Testis (tissue), 2 donors: ENCODE measurements at regions not wholly inside any gene's neighbourhood (a gene's known extent, or its start where the extent isn't known, plus 50 kb on each side); places are given as distances from the start of the nearest gene placed in this dataset.

Experiments used
- DNase-seq: peaks from one replicate; pipeline ENCODE4 v3.0.0-alpha.2; 2019
- H3K27ac ChIP-seq, 2 donors: fragments of 200-600 bp; sonication (generic); one replicate each; pipeline ENCODE4 v1.5.1; 2019
- H3K27me3 ChIP-seq: fragments of 200-600 bp; sonication (generic); one replicate; pipeline ENCODE4 v1.5.1; 2019
- H3K36me3 ChIP-seq: fragments of 200-600 bp; sonication (generic); one replicate; pipeline ENCODE4 v1.5.1; 2017; ENCODE audit warnings: low read depth; ENCODE audit errors: missing control alignments
- H3K4me1 ChIP-seq: fragments of 200-600 bp; sonication (generic); one replicate; pipeline ENCODE4 v1.5.1; 2019
- H3K4me3 ChIP-seq, 2 donors: fragments of 200-600 bp; sonication (generic); one replicate each; pipeline ENCODE4 v1.5.1; 2017 to 2019
- H3K9me3 ChIP-seq: fragments of 200-600 bp; sonication (generic); one replicate; pipeline ENCODE4 v1.5.1; 2017
- CTCF ChIP-seq, 3 experiments: fragments of 450-650 bp in 2 of 3; fragments of 200-600 bp in 1 of 3; sonication (generic) in 1 of 3; IDR thresholded peaks; one replicate each; pipeline ENCODE4 v1.5.1; 2016 to 2019; ENCODE audit warnings: antibody characterized with exemption in 3 of 3, mild to moderate bottlenecking in 2 of 3, moderate library complexity in 1 of 3
- POLR2A ChIP-seq: fragments of 450-650 bp; IDR thresholded peaks from one replicate; pipeline ENCODE4 v1.6.1; 2017; ENCODE audit warnings: antibody characterized with exemption, mild to moderate bottlenecking, moderate library complexity
- WGBS, 2 donors: methylation state at CpG; one replicate each; pipeline ENCODE4 v1.1.5; 2018; 5-methylcytosine and 5-hydroxymethylcytosine counted together
- intact Hi-C: fragments of 100-400 bp; cut with DNase I; formaldehyde crosslinking; loops from one replicate; pipeline ENCODE4 v1.15.1; 2023; ENCODE audit warnings: low total_unique reads

GRCh38 chr15:81858586-81858985, 187.2 kb downstream of the MEX3B start:
- WGBS, 2 donors = 40 to 51% methylated on average over 3 of the region's 3 CpGs
- no peak for TF ChIP-seq POLR2A
- no peak for TF ChIP-seq CTCF (IDR thresholded peaks at IDR 0.05)
- no peak for DNase-seq
- Histone ChIP-seq H3K4me1 (no peaks in the 10 kb centered on the region), H3K9me3 (no peaks in the 10 kb centered on the region), H3K4me3 (no peak overlapping the region), H3K36me3 (no peaks in the 10 kb centered on the region), H3K27ac (no peak overlapping the region), H3K27me3 (no peaks in the 10 kb centered on the region)
- intact Hi-C loops = no loop called here

- no peaks in the 10 kb centered on the region for H3K36me3 ChIP-seq
- intact Hi-C loops = no loop called here
- WGBS, 2 donors = 89 to 92% methylated on average over 6 of the region's 6 CpGs
- H3K27me3 ChIP-seq = no peaks in the 10 kb centered on the region
- H3K4me1 ChIP-seq = no peaks in the 10 kb centered on the region
- DNase-seq = no peak
- no peak overlapping the region for H3K27ac ChIP-seq
- no peak for TF ChIP-seq POLR2A
- TF ChIP-seq CTCF (IDR thresholded peaks at IDR 0.05) = no peak
- H3K9me3 ChIP-seq = no peaks in the 10 kb centered on the region
- no peak overlapping the region for H3K4me3 ChIP-seq
Measured at GRCh38 chr15:81858136-81858535, 187.7 kb downstream of the MEX3B start.

- TF ChIP-seq CTCF (IDR thresholded peaks at IDR 0.05) (no peak), POLR2A (no peak)
- Histone ChIP-seq H3K27me3 (no peaks in the 10 kb centered on the region), H3K4me3 (no peak overlapping the region), H3K27ac (no peak overlapping the region), H3K9me3 (no peaks in the 10 kb centered on the region), H3K4me1 (no peaks in the 10 kb centered on the region), H3K36me3 (no peaks in the 10 kb centered on the region)
- no peak for DNase-seq
- intact Hi-C loops = no loop called here
Measured at GRCh38 chr15:81856634-81857026, 189.2 kb downstream of the MEX3B start.

GRCh38 chr15:81856001-81856633, 189.7 kb downstream of the MEX3B start:
- TF ChIP-seq CTCF (IDR thresholded peaks at IDR 0.05) (no peak), POLR2A (no peak)
- H3K9me3 ChIP-seq = no peaks in the 10 kb centered on the region
- WGBS, 2 donors = 75 to 84% methylated on average over 10 of the region's 10 CpGs
- no peak for DNase-seq
- H3K36me3 ChIP-seq = no peaks in the 10 kb centered on the region
- H3K4me1 ChIP-seq = no peaks in the 10 kb centered on the region
- no peaks in the 10 kb centered on the region for H3K27me3 ChIP-seq
- H3K27ac ChIP-seq = no peak overlapping the region
- intact Hi-C loops = no loop called here
- H3K4me3 ChIP-seq = no peak overlapping the region

GRCh38 chr15:81853150-81853748, 192.6 kb downstream of the MEX3B start:
- Histone ChIP-seq H3K4me3 (no peak overlapping the region), H3K27ac (no peak overlapping the region), H3K36me3 (no peaks in the 10 kb centered on the region), H3K27me3 (no peaks in the 10 kb centered on the region), H3K4me1 (no peaks in the 10 kb centered on the region), H3K9me3 (no peaks in the 10 kb centered on the region)
- intact Hi-C loops = no loop called here
- 81 to 88% methylated on average over 3 of the region's 3 CpGs for WGBS, 2 donors
- TF ChIP-seq POLR2A (no peak), CTCF (IDR thresholded peaks at IDR 0.05) (no peak)
- no peak for DNase-seq
